GM19025 (cell line): ENCODE measurements at regions not wholly inside any gene's neighbourhood (a gene's known extent, or its start where the extent isn't known, plus 50 kb on each side); places are given as distances from the start of the nearest gene placed in this dataset.

Experiments used
- ATAC-seq: cut with Tn5 transposase; IDR thresholded peaks from one replicate; pipeline ENCODE4 v1.9.1; 2021; ENCODE audit warnings: mild to moderate bottlenecking, low read depth, moderate library complexity; ENCODE audit not compliant: unreplicated experiment

GRCh38 chr10:44201656-44202055 is 183.2 kb downstream of the CXCL12 start:
- no peak for ATAC-seq

GRCh38 chr10:44201011-44201410 is 183.9 kb downstream of the CXCL12 start:
- ATAC-seq = no peak

- no peak for ATAC-seq
Observed at GRCh38 chr10:44199991-44200655, 184.8 kb downstream of the CXCL12 start.

GRCh38 chr10:44199267-44199666 is 185.6 kb downstream of the CXCL12 start:
- ATAC-seq = no peak

- no peak for ATAC-seq
Observed at GRCh38 chr10:44198780-44199097, 186.2 kb downstream of the CXCL12 start.

GRCh38 chr10:44198096-44198779 is 186.7 kb downstream of the CXCL12 start:
- no peak for ATAC-seq

- no peak for ATAC-seq
Observed at GRCh38 chr10:44197646-44198045, 187.3 kb downstream of the CXCL12 start.

- no peak for ATAC-seq
Observed at GRCh38 chr10:44196336-44196735, 188.6 kb downstream of the CXCL12 start.

- no peak for ATAC-seq
Observed at GRCh38 chr10:44196008-44196320, 188.9 kb downstream of the CXCL12 start.

GRCh38 chr10:44195112-44196007 is 189.5 kb downstream of the CXCL12 start:
- no peak for ATAC-seq

GRCh38 chr10:44194435-44194834 is 190.5 kb downstream of the CXCL12 start:
- ATAC-seq = no peak

GRCh38 chr10:44193567-44194220 is 191.2 kb downstream of the CXCL12 start:
- ATAC-seq = no peak

GRCh38 chr10:44193166-44193565 is 191.7 kb downstream of the CXCL12 start:
- no peak for ATAC-seq

GRCh38 chr10:44192435-44192834 is 192.5 kb downstream of the CXCL12 start:
- ATAC-seq = no peak

GRCh38 chr10:44190541-44190940 is 194.4 kb downstream of the CXCL12 start:
- no peak for ATAC-seq

- no peak for ATAC-seq
Observed at GRCh38 chr10:44186821-44187220, 198.1 kb downstream of the CXCL12 start.

- no peak for ATAC-seq
Observed at GRCh38 chr10:44186150-44186549, 198.7 kb downstream of the CXCL12 start.

GRCh38 chr10:44185315-44185666 is 199.6 kb downstream of the CXCL12 start:
- ATAC-seq = no peak

- ATAC-seq = no peak
Observed at GRCh38 chr10:44184633-44185314, 200.1 kb downstream of the CXCL12 start.
